GM23338 (cell line): ENCODE measurements at regions not wholly inside any gene's neighbourhood (a gene's known extent, or its start where the extent isn't known, plus 50 kb on each side); places are given as distances from the start of the nearest gene placed in this dataset.
A peak's percentile ranks its signal among the peaks of the same experiment; 100 is the strongest.

Experiments used
- ATAC-seq: fragments of 200-7000 bp; cut with Tn5 transposase; 3 replicates; pipeline ENCODE4 v1.9.1; 2020
- DNase-seq: peaks from one replicate; pipeline ENCODE4 v3.0.0-alpha.2; 2015; ENCODE audit warnings: low spot score
- H2AFZ ChIP-seq: fragments of 200-600 bp; sonication (generic); 2 replicates; pipeline ENCODE4 v1.8.0; 2016; ENCODE audit warnings: antibody characterized with exemption, mild to moderate bottlenecking, moderate library complexity
- H3F3A ChIP-seq: fragments of 200-600 bp; sonication (generic); replicated peaks from 2 replicates; pipeline ENCODE4 v1.8.0; 2017; ENCODE audit warnings: antibody characterized with exemption, mixed run types, low read depth
- H3K27ac ChIP-seq: fragments of 200-600 bp; sonication (generic); 2 replicates; pipeline ENCODE4 v1.6.1; 2016; ENCODE audit warnings: low read depth
- H3K27me3 ChIP-seq: fragments of 200-600 bp; sonication (generic); 2 replicates; pipeline ENCODE4 v1.8.0; 2016; ENCODE audit warnings: mild to moderate bottlenecking, mixed run types, moderate library complexity; ENCODE audit not compliant: insufficient read depth
- H3K36me3 ChIP-seq: fragments of 200-600 bp; sonication (generic); 2 replicates; pipeline ENCODE4 v1.8.0; 2016; ENCODE audit warnings: mild to moderate bottlenecking; ENCODE audit not compliant: insufficient read depth
- H3K4me1 ChIP-seq: fragments of 200-600 bp; sonication (generic); 2 replicates; pipeline ENCODE4 v1.8.0; 2016; ENCODE audit warnings: mild to moderate bottlenecking, moderate library complexity; ENCODE audit not compliant: insufficient read depth
- H3K4me2 ChIP-seq: fragments of 200-600 bp; sonication (generic); 2 replicates; pipeline ENCODE4 v1.7.1; 2017; ENCODE audit warnings: mixed run types
- H3K4me3 ChIP-seq: fragments of 200-600 bp; sonication (generic); 2 replicates; pipeline ENCODE4 v1.6.1; 2016; ENCODE audit warnings: mixed run types
- H3K79me2 ChIP-seq: fragments of 200-600 bp; sonication (generic); replicated peaks from 2 replicates; pipeline ENCODE4 v1.8.0; 2017; ENCODE audit warnings: mild to moderate bottlenecking; ENCODE audit not compliant: insufficient read depth
- H3K9me2 ChIP-seq: fragments of 200-600 bp; sonication (generic); 2 replicates; pipeline ENCODE4 v1.8.0; 2017; ENCODE audit not compliant: insufficient read depth
- H4K20me1 ChIP-seq: fragments of 200-600 bp; sonication (generic); replicated peaks from 2 replicates; pipeline ENCODE4 v1.8.0; 2017; ENCODE audit warnings: mild to moderate bottlenecking; ENCODE audit not compliant: insufficient read depth
- H3K27ac Mint-ChIP-seq: 2 replicates; pipeline ENCODE4 v1.8.0; 2020; ENCODE audit warnings: inconsistent platforms, mild to moderate bottlenecking, moderate library complexity, mixed read lengths
- H3K27me3 Mint-ChIP-seq: 3 replicates; pipeline ENCODE4 v1.8.0; 2022; ENCODE audit warnings: low read depth, mild to moderate bottlenecking, moderate library complexity, mixed read lengths, inconsistent platforms; ENCODE audit not compliant: insufficient read depth, poor library complexity
- H3K36me3 Mint-ChIP-seq: 3 replicates; pipeline ENCODE4 v1.8.0; 2021; ENCODE audit warnings: low read depth, mild to moderate bottlenecking, inconsistent platforms, moderate library complexity, mixed read lengths
- H3K4me1 Mint-ChIP-seq: 3 replicates; pipeline ENCODE4 v1.8.0; 2020; ENCODE audit warnings: mild to moderate bottlenecking, inconsistent platforms, mixed read lengths
- H3K4me3 Mint-ChIP-seq: 3 replicates; pipeline ENCODE4 v1.8.0; 2021; ENCODE audit warnings: moderate library complexity, mild to moderate bottlenecking, inconsistent platforms, mixed read lengths
- H3K9me3 Mint-ChIP-seq: 3 replicates; pipeline ENCODE4 v1.8.0; 2020; ENCODE audit warnings: moderate library complexity, mild to moderate bottlenecking, inconsistent platforms, mixed read lengths
- CREB1 ChIP-seq: fragments of 250-450 bp; sonication (Bioruptor Pico); IDR thresholded peaks from 2 replicates; pipeline ENCODE4 v1.5.0; 2020; ENCODE audit warnings: low read depth, mild to moderate bottlenecking, moderate library complexity
- ETS1 ChIP-seq: IDR thresholded peaks from 2 replicates; pipeline ENCODE4 v1.6.1; 2016; ENCODE audit warnings: antibody characterized with exemption
- EZH2 ChIP-seq: fragments of 200-600 bp; sonication (generic); IDR thresholded peaks from one replicate; pipeline ENCODE4 v1.8.0; 2017; ENCODE audit warnings: antibody characterized with exemption, mild to moderate bottlenecking, low read depth; ENCODE audit not compliant: unreplicated experiment
- EZH2phosphoT487 ChIP-seq: fragments of 200-600 bp; sonication (generic); IDR thresholded peaks from one replicate; pipeline ENCODE4 v1.8.1; 2018; ENCODE audit warnings: antibody characterized with exemption; ENCODE audit not compliant: unreplicated experiment
- ZNF331 ChIP-seq: fragments of 250-450 bp; sonication (Bioruptor Pico); IDR thresholded peaks from 2 replicates; pipeline ENCODE4 v1.5.0; 2020; ENCODE audit warnings: low read depth, mild to moderate bottlenecking, moderate library complexity
- ZNF462 ChIP-seq: fragments of 250-450 bp; sonication (Bioruptor Pico); IDR thresholded peaks from 2 replicates; pipeline ENCODE4 v1.5.0; 2020; ENCODE audit warnings: mild to moderate bottlenecking, moderate library complexity
- TF ChIP-seq, protein P1 (sequence below): IDR thresholded peaks from one replicate; pipeline ENCODE4 v1.6.1; 2018; ENCODE audit warnings: antibody characterized with exemption; ENCODE audit not compliant: unreplicated experiment
- TF ChIP-seq, protein P2 (sequence below), 2 experiments: fragments of 200-600 bp in 1 of 2; sonication (generic) in 1 of 2; conservative IDR thresholded peaks; 2 replicates each; pipeline versions ENCODE4 v1.5.1 to v1.6.1; 2016 to 2017; ENCODE audit warnings: antibody characterized with exemption in 2 of 2, low read depth in 2 of 2, mild to moderate bottlenecking in 2 of 2, moderate library complexity in 1 of 2

GRCh38 chr4:79087071-79087470 lies 147.8 kb upstream of the PAQR3 start:
- 0 out of 2 replicates have a peak, but pooled peaks cover 4% of the 10 kb centered on the region for H3K4me1 ChIP-seq
- H3K4me3 ChIP-seq = no peak overlapping the region
- H2AFZ ChIP-seq = no peak overlapping the region
- Mint-ChIP-seq H3K9me3 (peaks cover under 1% of the 10 kb centered on the region; the same call in 2 of the 3 replicates), H3K4me3 (no peak overlapping the region), H3K4me1 (peaks cover 13% of the 10 kb centered on the region), H3K36me3 (peaks cover under 1% of the 10 kb centered on the region; the same call in 1 of the 3 replicates), H3K27me3 (no peaks in the 10 kb centered on the region), H3K27ac (no peak overlapping the region)
- H3K27ac ChIP-seq = no peak overlapping the region
- H3K9me2 ChIP-seq = no peaks in the 10 kb centered on the region
- H3K79me2 ChIP-seq = no peaks in the 10 kb centered on the region
- H3K36me3 ChIP-seq = no peaks in the 10 kb centered on the region
- ATAC-seq (no peak), DNase-seq (no peak)
- H3K27me3 ChIP-seq = no peaks in the 10 kb centered on the region
- TF ChIP-seq, protein P1, sequence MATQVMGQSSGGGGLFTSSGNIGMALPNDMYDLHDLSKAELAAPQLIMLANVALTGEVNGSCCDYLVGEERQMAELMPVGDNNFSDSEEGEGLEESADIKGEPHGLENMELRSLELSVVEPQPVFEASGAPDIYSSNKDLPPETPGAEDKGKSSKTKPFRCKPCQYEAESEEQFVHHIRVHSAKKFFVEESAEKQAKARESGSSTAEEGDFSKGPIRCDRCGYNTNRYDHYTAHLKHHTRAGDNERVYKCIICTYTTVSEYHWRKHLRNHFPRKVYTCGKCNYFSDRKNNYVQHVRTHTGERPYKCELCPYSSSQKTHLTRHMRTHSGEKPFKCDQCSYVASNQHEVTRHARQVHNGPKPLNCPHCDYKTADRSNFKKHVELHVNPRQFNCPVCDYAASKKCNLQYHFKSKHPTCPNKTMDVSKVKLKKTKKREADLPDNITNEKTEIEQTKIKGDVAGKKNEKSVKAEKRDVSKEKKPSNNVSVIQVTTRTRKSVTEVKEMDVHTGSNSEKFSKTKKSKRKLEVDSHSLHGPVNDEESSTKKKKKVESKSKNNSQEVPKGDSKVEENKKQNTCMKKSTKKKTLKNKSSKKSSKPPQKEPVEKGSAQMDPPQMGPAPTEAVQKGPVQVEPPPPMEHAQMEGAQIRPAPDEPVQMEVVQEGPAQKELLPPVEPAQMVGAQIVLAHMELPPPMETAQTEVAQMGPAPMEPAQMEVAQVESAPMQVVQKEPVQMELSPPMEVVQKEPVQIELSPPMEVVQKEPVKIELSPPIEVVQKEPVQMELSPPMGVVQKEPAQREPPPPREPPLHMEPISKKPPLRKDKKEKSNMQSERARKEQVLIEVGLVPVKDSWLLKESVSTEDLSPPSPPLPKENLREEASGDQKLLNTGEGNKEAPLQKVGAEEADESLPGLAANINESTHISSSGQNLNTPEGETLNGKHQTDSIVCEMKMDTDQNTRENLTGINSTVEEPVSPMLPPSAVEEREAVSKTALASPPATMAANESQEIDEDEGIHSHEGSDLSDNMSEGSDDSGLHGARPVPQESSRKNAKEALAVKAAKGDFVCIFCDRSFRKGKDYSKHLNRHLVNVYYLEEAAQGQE = no peak
- TF ChIP-seq, protein P2, sequence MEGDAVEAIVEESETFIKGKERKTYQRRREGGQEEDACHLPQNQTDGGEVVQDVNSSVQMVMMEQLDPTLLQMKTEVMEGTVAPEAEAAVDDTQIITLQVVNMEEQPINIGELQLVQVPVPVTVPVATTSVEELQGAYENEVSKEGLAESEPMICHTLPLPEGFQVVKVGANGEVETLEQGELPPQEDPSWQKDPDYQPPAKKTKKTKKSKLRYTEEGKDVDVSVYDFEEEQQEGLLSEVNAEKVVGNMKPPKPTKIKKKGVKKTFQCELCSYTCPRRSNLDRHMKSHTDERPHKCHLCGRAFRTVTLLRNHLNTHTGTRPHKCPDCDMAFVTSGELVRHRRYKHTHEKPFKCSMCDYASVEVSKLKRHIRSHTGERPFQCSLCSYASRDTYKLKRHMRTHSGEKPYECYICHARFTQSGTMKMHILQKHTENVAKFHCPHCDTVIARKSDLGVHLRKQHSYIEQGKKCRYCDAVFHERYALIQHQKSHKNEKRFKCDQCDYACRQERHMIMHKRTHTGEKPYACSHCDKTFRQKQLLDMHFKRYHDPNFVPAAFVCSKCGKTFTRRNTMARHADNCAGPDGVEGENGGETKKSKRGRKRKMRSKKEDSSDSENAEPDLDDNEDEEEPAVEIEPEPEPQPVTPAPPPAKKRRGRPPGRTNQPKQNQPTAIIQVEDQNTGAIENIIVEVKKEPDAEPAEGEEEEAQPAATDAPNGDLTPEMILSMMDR (conservative IDR thresholded peaks at IDR 0.05; ENCODE audit: low read depth in 2 of 2) = no peak
- no peak for TF ChIP-seq ZNF331 (CRISPR knock-in tag)
- no peaks in the 10 kb centered on the region for H4K20me1 ChIP-seq
- no peaks in the 10 kb centered on the region for H3F3A ChIP-seq
- H3K4me2 ChIP-seq = no peak overlapping the region

DNA sequence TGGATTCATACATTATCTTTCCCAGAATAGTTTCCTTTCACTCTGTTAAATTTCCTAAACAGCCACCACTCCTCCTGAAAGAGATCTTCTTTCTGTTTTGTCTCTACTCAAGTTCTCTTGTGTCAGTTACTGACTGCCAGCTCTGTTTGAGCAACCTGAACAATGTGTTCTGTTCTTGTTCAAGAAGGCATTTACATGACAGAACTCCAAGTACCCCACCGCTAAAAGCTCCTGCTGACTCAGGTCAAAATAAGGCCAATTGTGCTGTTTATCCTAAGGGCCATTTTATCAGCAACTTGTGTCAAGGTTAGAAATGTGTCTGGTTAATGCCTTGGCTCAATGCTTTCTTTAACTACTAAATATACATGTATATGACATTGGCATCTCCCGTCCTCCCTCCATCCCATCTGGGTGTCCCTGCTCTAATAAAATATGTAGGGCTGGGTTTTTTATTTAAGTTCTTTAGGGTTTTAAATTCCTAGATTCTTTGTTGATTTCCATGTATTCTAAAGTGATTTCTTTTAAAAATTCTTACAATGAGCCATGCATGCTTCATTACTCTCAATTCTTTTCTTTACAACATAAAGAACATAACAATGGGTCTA lies 144.3 kb upstream of the PAQR3 start:
- Histone ChIP-seq H3K27ac (no peak overlapping the region), H3K4me2 (no peak overlapping the region), H4K20me1 (no peaks in the 10 kb centered on the region), H3K4me3 (no peak overlapping the region), H2AFZ (no peak overlapping the region), H3K9me2 (no peaks in the 10 kb centered on the region), H3F3A (no peaks in the 10 kb centered on the region), H3K36me3 (no peaks in the 10 kb centered on the region), H3K4me1 (0 out of 2 replicates have a peak, but pooled peaks cover 4% of the 10 kb centered on the region), H3K79me2 (no peaks in the 10 kb centered on the region), H3K27me3 (no peaks in the 10 kb centered on the region)
- Mint-ChIP-seq H3K27me3 (no peaks in the 10 kb centered on the region), H3K27ac (no peak overlapping the region; the same call in 1 of the 2 replicates), H3K9me3 (peaks cover 4% of the 10 kb centered on the region), H3K4me1 (peaks cover 13% of the 10 kb centered on the region), H3K36me3 (peaks cover 3% of the 10 kb centered on the region; the same call in 1 of the 3 replicates), H3K4me3 (no peak overlapping the region)
- ATAC-seq = peak; percentile 98
- peak; percentile 65 for DNase-seq
- TF ChIP-seq EZH2phosphoT487 (no peak), EZH2 (no peak), ZNF462 (CRISPR knock-in tag) (peak; percentile 48; the same call in 1 of the 2 replicates), CREB1 (CRISPR knock-in tag) (no peak), ETS1 (no peak)
